ENCODE measurements at regions not wholly inside any gene's neighbourhood (a gene's known extent, or its start where the extent isn't known, plus 50 kb on each side); places are given as distances from the start of the nearest gene placed in this dataset.

- Histone ChIP-seq H2AFZ (ENCODE audit: low read length, unreplicated experiment) (no peak overlapping the region), H3K79me2 (ENCODE audit: control insufficient read depth, insufficient read depth, low read length, unreplicated experiment) (no peaks in the 10 kb centered on the region), H3K27ac (ENCODE audit: low read depth, low read length) (no peak overlapping the region), H3K27me3 (ENCODE audit: insufficient read depth, low read length) (peaks cover 10% of the 10 kb centered on the region), H3K36me3 (ENCODE audit: insufficient read depth, low read length) (no peaks in the 10 kb centered on the region), H3K4me1 (ENCODE audit: control insufficient read depth, insufficient read depth, low read length, unreplicated experiment) (no peaks in the 10 kb centered on the region), H3K4me3 (ENCODE audit: low read depth, low read length) (no peak overlapping the region)
Measured at GRCh38 chr22:44383652-44384562, 71.2 kb upstream of the SHISAL1 start.

GRCh38 chr22:44383064-44383575 is 70.4 kb upstream of the SHISAL1 start:
- Histone ChIP-seq H3K27ac (ENCODE audit: low read depth, low read length) (no peak overlapping the region), H3K27me3 (ENCODE audit: insufficient read depth, low read length) (peaks cover 9% of the 10 kb centered on the region), H3K79me2 (ENCODE audit: control insufficient read depth, insufficient read depth, low read length, unreplicated experiment) (no peaks in the 10 kb centered on the region), H3K36me3 (ENCODE audit: insufficient read depth, low read length) (no peaks in the 10 kb centered on the region), H3K4me3 (ENCODE audit: low read depth, low read length) (no peak overlapping the region), H3K4me1 (ENCODE audit: control insufficient read depth, insufficient read depth, low read length, unreplicated experiment) (no peaks in the 10 kb centered on the region), H2AFZ (ENCODE audit: low read length, unreplicated experiment) (no peak overlapping the region)

- Histone ChIP-seq H3K79me2 (ENCODE audit: control insufficient read depth, insufficient read depth, low read length, unreplicated experiment) (no peaks in the 10 kb centered on the region), H3K4me1 (ENCODE audit: control insufficient read depth, insufficient read depth, low read length, unreplicated experiment) (no peaks in the 10 kb centered on the region), H3K36me3 (ENCODE audit: insufficient read depth, low read length) (no peaks in the 10 kb centered on the region), H2AFZ (ENCODE audit: low read length, unreplicated experiment) (no peak overlapping the region), H3K27ac (ENCODE audit: low read depth, low read length) (no peak overlapping the region), H3K4me3 (ENCODE audit: low read depth, low read length) (no peak overlapping the region), H3K27me3 (ENCODE audit: insufficient read depth, low read length) (peaks cover 8% of the 10 kb centered on the region)
Measured at GRCh38 chr22:44382116-44383038, 69.6 kb upstream of the SHISAL1 start.

GRCh38 chr22:44381761-44382115 is 69.0 kb upstream of the SHISAL1 start:
- Histone ChIP-seq H3K27me3 (ENCODE audit: insufficient read depth, low read length) (peaks cover 11% of the 10 kb centered on the region), H3K27ac (ENCODE audit: low read depth, low read length) (no peak overlapping the region), H3K4me1 (ENCODE audit: control insufficient read depth, insufficient read depth, low read length, unreplicated experiment) (no peaks in the 10 kb centered on the region), H3K36me3 (ENCODE audit: insufficient read depth, low read length) (no peaks in the 10 kb centered on the region), H2AFZ (ENCODE audit: low read length, unreplicated experiment) (no peak overlapping the region), H3K4me3 (ENCODE audit: low read depth, low read length) (no peak overlapping the region), H3K79me2 (ENCODE audit: control insufficient read depth, insufficient read depth, low read length, unreplicated experiment) (no peaks in the 10 kb centered on the region)

GRCh38 chr22:44380756-44381486 is 68.2 kb upstream of the SHISAL1 start:
- no peaks in the 10 kb centered on the region for H3K36me3 ChIP-seq (ENCODE audit: insufficient read depth, low read length)
- no peaks in the 10 kb centered on the region for H3K4me1 ChIP-seq (ENCODE audit: control insufficient read depth, insufficient read depth, low read length, unreplicated experiment)
- no peak overlapping the region for H2AFZ ChIP-seq (ENCODE audit: low read length, unreplicated experiment)
- H3K27ac ChIP-seq (ENCODE audit: low read depth, low read length): no peak overlapping the region
- peaks cover 11% of the 10 kb centered on the region for H3K27me3 ChIP-seq (ENCODE audit: insufficient read depth, low read length)
- H3K4me3 ChIP-seq (ENCODE audit: low read depth, low read length): no peak overlapping the region
- no peaks in the 10 kb centered on the region for H3K79me2 ChIP-seq (ENCODE audit: control insufficient read depth, insufficient read depth, low read length, unreplicated experiment)

GRCh38 chr22:44379817-44380755 is 67.3 kb upstream of the SHISAL1 start:
- Histone ChIP-seq H3K27me3 (ENCODE audit: insufficient read depth, low read length) (peaks cover 11% of the 10 kb centered on the region), H3K4me3 (ENCODE audit: low read depth, low read length) (no peak overlapping the region), H3K79me2 (ENCODE audit: control insufficient read depth, insufficient read depth, low read length, unreplicated experiment) (no peaks in the 10 kb centered on the region), H3K27ac (ENCODE audit: low read depth, low read length) (no peak overlapping the region), H3K36me3 (ENCODE audit: insufficient read depth, low read length) (no peaks in the 10 kb centered on the region), H3K4me1 (ENCODE audit: control insufficient read depth, insufficient read depth, low read length, unreplicated experiment) (no peaks in the 10 kb centered on the region), H2AFZ (ENCODE audit: low read length, unreplicated experiment) (no peak overlapping the region)

- Histone ChIP-seq H3K27ac (ENCODE audit: low read depth, low read length) (no peak overlapping the region), H3K79me2 (ENCODE audit: control insufficient read depth, insufficient read depth, low read length, unreplicated experiment) (no peaks in the 10 kb centered on the region), H3K36me3 (ENCODE audit: insufficient read depth, low read length) (no peaks in the 10 kb centered on the region), H2AFZ (ENCODE audit: low read length, unreplicated experiment) (no peak overlapping the region), H3K4me1 (ENCODE audit: control insufficient read depth, insufficient read depth, low read length, unreplicated experiment) (no peaks in the 10 kb centered on the region), H3K4me3 (ENCODE audit: low read depth, low read length) (no peak overlapping the region), H3K27me3 (ENCODE audit: insufficient read depth, low read length) (peaks cover 11% of the 10 kb centered on the region)
Measured at GRCh38 chr22:44378380-44378779, 65.6 kb upstream of the SHISAL1 start.

GRCh38 chr22:44375451-44375850 is 62.7 kb upstream of the SHISAL1 start:
- no peak overlapping the region for H2AFZ ChIP-seq (ENCODE audit: low read length, unreplicated experiment)
- H3K36me3 ChIP-seq (ENCODE audit: insufficient read depth, low read length): no peaks in the 10 kb centered on the region
- no peak overlapping the region for H3K27ac ChIP-seq (ENCODE audit: low read depth, low read length)
- H3K79me2 ChIP-seq (ENCODE audit: control insufficient read depth, insufficient read depth, low read length, unreplicated experiment): no peaks in the 10 kb centered on the region
- H3K27me3 ChIP-seq (ENCODE audit: insufficient read depth, low read length): peaks cover 7% of the 10 kb centered on the region
- no peaks in the 10 kb centered on the region for H3K4me1 ChIP-seq (ENCODE audit: control insufficient read depth, insufficient read depth, low read length, unreplicated experiment)
- H3K4me3 ChIP-seq (ENCODE audit: low read depth, low read length): no peak overlapping the region

GRCh38 chr22:44373234-44373633 is 60.5 kb upstream of the SHISAL1 start:
- H3K27ac ChIP-seq (ENCODE audit: low read depth, low read length): no peak overlapping the region
- H3K36me3 ChIP-seq (ENCODE audit: insufficient read depth, low read length): no peaks in the 10 kb centered on the region
- H3K27me3 ChIP-seq (ENCODE audit: insufficient read depth, low read length): peaks cover 6% of the 10 kb centered on the region; the same call in 1 of the 2 replicates
- no peak overlapping the region for H2AFZ ChIP-seq (ENCODE audit: low read length, unreplicated experiment)
- no peaks in the 10 kb centered on the region for H3K79me2 ChIP-seq (ENCODE audit: control insufficient read depth, insufficient read depth, low read length, unreplicated experiment)
- no peaks in the 10 kb centered on the region for H3K4me1 ChIP-seq (ENCODE audit: control insufficient read depth, insufficient read depth, low read length, unreplicated experiment)
- H3K4me3 ChIP-seq (ENCODE audit: low read depth, low read length): no peak overlapping the region
